ENCODE measurements at regions not wholly inside any gene's neighbourhood (a gene's known extent, or its start where the extent isn't known, plus 50 kb on each side); places are given as distances from the start of the nearest gene placed in this dataset.

DNA sequence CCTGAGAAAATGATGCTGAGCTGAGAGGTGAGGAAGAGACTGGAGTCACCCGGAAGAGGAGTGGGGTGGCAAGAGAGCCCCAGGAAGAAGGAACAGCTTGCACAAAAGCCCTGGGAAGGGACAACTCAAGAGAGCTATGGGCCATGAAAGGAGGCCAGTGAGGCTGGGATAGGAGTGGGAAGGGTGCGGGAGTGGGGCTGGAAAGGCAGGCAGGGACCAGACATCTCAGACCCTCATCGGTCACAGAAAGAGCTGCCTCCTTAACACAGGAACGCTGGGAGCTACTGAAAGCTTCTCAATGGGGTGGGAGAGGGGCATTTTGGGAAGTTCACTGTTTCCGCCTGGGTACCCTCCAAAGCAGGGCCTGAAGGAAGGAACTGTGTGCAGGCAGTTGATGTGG is 122.0 kb upstream of the UNC5B start:
- TF ChIP-seq, protein P1, sequence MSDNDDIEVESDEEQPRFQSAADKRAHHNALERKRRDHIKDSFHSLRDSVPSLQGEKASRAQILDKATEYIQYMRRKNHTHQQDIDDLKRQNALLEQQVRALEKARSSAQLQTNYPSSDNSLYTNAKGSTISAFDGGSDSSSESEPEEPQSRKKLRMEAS (IDR thresholded peaks at IDR 0.05) = no peak
- TF ChIP-seq POLR2A (IDR thresholded peaks at IDR 0.05; ENCODE audit: borderline replicate concordance, extremely low read depth, insufficient read depth, insufficient read length) = no peak
- TF ChIP-seq, protein P2, sequence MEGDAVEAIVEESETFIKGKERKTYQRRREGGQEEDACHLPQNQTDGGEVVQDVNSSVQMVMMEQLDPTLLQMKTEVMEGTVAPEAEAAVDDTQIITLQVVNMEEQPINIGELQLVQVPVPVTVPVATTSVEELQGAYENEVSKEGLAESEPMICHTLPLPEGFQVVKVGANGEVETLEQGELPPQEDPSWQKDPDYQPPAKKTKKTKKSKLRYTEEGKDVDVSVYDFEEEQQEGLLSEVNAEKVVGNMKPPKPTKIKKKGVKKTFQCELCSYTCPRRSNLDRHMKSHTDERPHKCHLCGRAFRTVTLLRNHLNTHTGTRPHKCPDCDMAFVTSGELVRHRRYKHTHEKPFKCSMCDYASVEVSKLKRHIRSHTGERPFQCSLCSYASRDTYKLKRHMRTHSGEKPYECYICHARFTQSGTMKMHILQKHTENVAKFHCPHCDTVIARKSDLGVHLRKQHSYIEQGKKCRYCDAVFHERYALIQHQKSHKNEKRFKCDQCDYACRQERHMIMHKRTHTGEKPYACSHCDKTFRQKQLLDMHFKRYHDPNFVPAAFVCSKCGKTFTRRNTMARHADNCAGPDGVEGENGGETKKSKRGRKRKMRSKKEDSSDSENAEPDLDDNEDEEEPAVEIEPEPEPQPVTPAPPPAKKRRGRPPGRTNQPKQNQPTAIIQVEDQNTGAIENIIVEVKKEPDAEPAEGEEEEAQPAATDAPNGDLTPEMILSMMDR (IDR thresholded peaks at IDR 0.05 in 2 of 3, conservative IDR thresholded peaks at IDR 0.05 in 1 of 3; ENCODE audit: borderline replicate concordance in 1 of 3, insufficient read depth in 1 of 3, low read depth in 2 of 3, low read length in 2 of 3) = no peak
- no peak for TF ChIP-seq EGR1 (IDR thresholded peaks at IDR 0.05; ENCODE audit: low read depth)
- TF ChIP-seq SIN3A (IDR thresholded peaks at IDR 0.05; ENCODE audit: low read depth) = no peak
- no peak for TF ChIP-seq YY1 (IDR thresholded peaks at IDR 0.05; ENCODE audit: extremely low read depth, insufficient replicate concordance, low read depth, low read length)
- no peak for TF ChIP-seq POLR2AphosphoS5 (IDR thresholded peaks at IDR 0.05; ENCODE audit: low read depth, low read length)
- TF ChIP-seq EZH2phosphoT487 (IDR thresholded peaks at IDR 0.05; ENCODE audit: borderline replicate concordance) = no peak
- no peak for TF ChIP-seq CEBPB (IDR thresholded peaks at IDR 0.05; ENCODE audit: low read depth)
- TF ChIP-seq SP1 (IDR thresholded peaks at IDR 0.05; ENCODE audit: low read depth) = no peak
- TF ChIP-seq REST (IDR thresholded peaks at IDR 0.05; ENCODE audit: low read depth) = no peak
- no peak for TF ChIP-seq ATF3 (IDR thresholded peaks at IDR 0.05)
- no peak for TF ChIP-seq EZH2 (IDR thresholded peaks at IDR 0.05)

Measured in HCT116 (cell line).